Skeletal muscle satellite cell (primary cell): ENCODE measurements at regions not wholly inside any gene's neighbourhood (a gene's known extent, or its start where the extent isn't known, plus 50 kb on each side); places are given as distances from the start of the nearest gene placed in this dataset.
A peak's percentile ranks its signal among the peaks of the same experiment; 100 is the strongest.

Experiments used
- H3K27me3 ChIP-seq: 2 replicates; pipeline ENCODE4 v1.7.0; 2013; ENCODE audit warnings: low read length; ENCODE audit not compliant: control insufficient read depth, insufficient read depth
- H3K36me3 ChIP-seq: 2 replicates; pipeline ENCODE4 v1.7.0; 2013; ENCODE audit warnings: mild to moderate bottlenecking, control low read depth, low read length; ENCODE audit not compliant: insufficient read depth
- H3K4me1 ChIP-seq: 2 replicates; pipeline ENCODE4 v1.7.0; 2013; ENCODE audit warnings: low read length; ENCODE audit not compliant: control insufficient read depth, insufficient read depth
- H3K4me2 ChIP-seq: 2 replicates; pipeline ENCODE4 v1.7.0; 2013; ENCODE audit warnings: mild to moderate bottlenecking, low read length
- H3K4me3 ChIP-seq: 2 replicates; pipeline ENCODE4 v1.7.0; 2013; ENCODE audit warnings: low read length
- H3K9ac ChIP-seq: 2 replicates; pipeline ENCODE4 v1.7.0; 2013; ENCODE audit warnings: mild to moderate bottlenecking, low read depth, low read length, moderate library complexity
- H3K9me3 ChIP-seq: replicated peaks from 2 replicates; pipeline ENCODE4 v1.7.0; 2013; ENCODE audit warnings: mild to moderate bottlenecking, control low read depth, low read length

GRCh38 chrX:104329731-104330130 is 75.0 kb upstream of the ESX1 start:
- Histone ChIP-seq H3K9ac (no peak overlapping the region), H3K4me2 (no peak overlapping the region), H3K4me1 (peaks cover 38% of the 10 kb centered on the region), H3K9me3 (no peaks in the 10 kb centered on the region), H3K36me3 (no peaks in the 10 kb centered on the region), H3K27me3 (no peaks in the 10 kb centered on the region), H3K4me3 (no peak overlapping the region)

GRCh38 chrX:104325213-104325585 is 70.5 kb upstream of the ESX1 start:
- H3K9ac ChIP-seq = no peak overlapping the region
- no peaks in the 10 kb centered on the region for H3K27me3 ChIP-seq
- no peaks in the 10 kb centered on the region for H3K36me3 ChIP-seq
- H3K4me3 ChIP-seq = no peak overlapping the region
- H3K9me3 ChIP-seq = no peaks in the 10 kb centered on the region
- peaks cover 24% of the 10 kb centered on the region for H3K4me1 ChIP-seq
- no peak overlapping the region for H3K4me2 ChIP-seq

- H3K4me3 ChIP-seq = no peak overlapping the region
- no peaks in the 10 kb centered on the region for H3K27me3 ChIP-seq
- H3K36me3 ChIP-seq = no peaks in the 10 kb centered on the region
- no peak overlapping the region for H3K4me2 ChIP-seq
- H3K4me1 ChIP-seq = peaks cover 19% of the 10 kb centered on the region
- no peak overlapping the region for H3K9ac ChIP-seq
- no peaks in the 10 kb centered on the region for H3K9me3 ChIP-seq
These were observed 69.9 kb upstream of the ESX1 start for GRCh38 chrX:104324461-104325212.

GRCh38 chrX:104319346-104319745 is 64.6 kb upstream of the ESX1 start:
- H3K4me1 ChIP-seq = peaks cover 25% of the 10 kb centered on the region
- no peaks in the 10 kb centered on the region for H3K27me3 ChIP-seq
- no peaks in the 10 kb centered on the region for H3K9me3 ChIP-seq
- H3K36me3 ChIP-seq = no peaks in the 10 kb centered on the region
- no peak overlapping the region for H3K4me3 ChIP-seq
- H3K9ac ChIP-seq = no peak overlapping the region
- no peak overlapping the region for H3K4me2 ChIP-seq

- no peak overlapping the region for H3K9ac ChIP-seq
- no peaks in the 10 kb centered on the region for H3K27me3 ChIP-seq
- H3K4me3 ChIP-seq = no peak overlapping the region
- peaks cover 22% of the 10 kb centered on the region for H3K4me1 ChIP-seq
- H3K9me3 ChIP-seq = no peaks in the 10 kb centered on the region
- no peak overlapping the region for H3K4me2 ChIP-seq
- no peaks in the 10 kb centered on the region for H3K36me3 ChIP-seq
These were observed 63.7 kb upstream of the ESX1 start for GRCh38 chrX:104318330-104319009.

- Histone ChIP-seq H3K4me3 (no peak overlapping the region), H3K4me2 (no peak overlapping the region), H3K9ac (no peak overlapping the region), H3K9me3 (no peaks in the 10 kb centered on the region), H3K27me3 (no peaks in the 10 kb centered on the region), H3K4me1 (peaks cover 22% of the 10 kb centered on the region), H3K36me3 (no peaks in the 10 kb centered on the region)
These were observed 62.0 kb upstream of the ESX1 start for GRCh38 chrX:104316739-104317138.

- Histone ChIP-seq H3K4me3 (no peak overlapping the region), H3K27me3 (no peaks in the 10 kb centered on the region), H3K4me1 (peaks cover 22% of the 10 kb centered on the region), H3K4me2 (no peak overlapping the region), H3K36me3 (no peaks in the 10 kb centered on the region), H3K9ac (no peak overlapping the region), H3K9me3 (no peaks in the 10 kb centered on the region)
These were observed 60.8 kb upstream of the ESX1 start for GRCh38 chrX:104315555-104315954.

- H3K36me3 ChIP-seq = no peaks in the 10 kb centered on the region
- H3K27me3 ChIP-seq = peaks cover under 1% of the 10 kb centered on the region
- no peak overlapping the region for H3K4me2 ChIP-seq
- H3K4me1 ChIP-seq = peaks cover 6% of the 10 kb centered on the region
- H3K9me3 ChIP-seq = no peaks in the 10 kb centered on the region
- H3K9ac ChIP-seq = no peak overlapping the region
- no peak overlapping the region for H3K4me3 ChIP-seq
These were observed 56.0 kb upstream of the ESX1 start for GRCh38 chrX:104310657-104311254.

GRCh38 chrX:104310090-104310489 is 55.4 kb upstream of the ESX1 start:
- H3K9ac ChIP-seq = no peak overlapping the region

GRCh38 chrX:104309169-104309568 is 54.4 kb upstream of the ESX1 start:
- H3K4me2 ChIP-seq = no peak overlapping the region
- no peaks in the 10 kb centered on the region for H3K9me3 ChIP-seq
- H3K27me3 ChIP-seq = peaks cover 4% of the 10 kb centered on the region
- no peak overlapping the region for H3K9ac ChIP-seq
- no peak overlapping the region for H3K4me3 ChIP-seq
- no peaks in the 10 kb centered on the region for H3K36me3 ChIP-seq
- no peaks in the 10 kb centered on the region for H3K4me1 ChIP-seq

More at GRCh38 chrX:104310090-104310489, 55.4 kb upstream of the ESX1 start:
- no peaks in the 10 kb centered on the region for H3K36me3 ChIP-seq
- H3K4me2 ChIP-seq = peak overlapping the region; percentile 52
- H3K4me3 ChIP-seq = peak overlapping the region; percentile 33
- no peaks in the 10 kb centered on the region for H3K4me1 ChIP-seq
- H3K9me3 ChIP-seq = no peaks in the 10 kb centered on the region
- peaks cover 4% of the 10 kb centered on the region for H3K27me3 ChIP-seq

GRCh38 chrX:104307341-104307740 is 52.6 kb upstream of the ESX1 start:
- Histone ChIP-seq H3K4me2 (no peak overlapping the region), H3K36me3 (no peaks in the 10 kb centered on the region), H3K4me3 (no peak overlapping the region), H3K9ac (no peak overlapping the region), H3K27me3 (peaks cover 9% of the 10 kb centered on the region), H3K9me3 (no peaks in the 10 kb centered on the region), H3K4me1 (no peaks in the 10 kb centered on the region)
